HG02642 (cell line): ENCODE measurements at regions not wholly inside any gene's neighbourhood (a gene's known extent, or its start where the extent isn't known, plus 50 kb on each side); places are given as distances from the start of the nearest gene placed in this dataset.
"Not testable (repeated sequence)": the region's sequence is repeated elsewhere in the genome, so short reads cannot be mapped to it uniquely, and the experiment has no call there.

Source experiments
- ATAC-seq: cut with Tn5 transposase; IDR thresholded peaks from one replicate; pipeline ENCODE4 v1.9.1; 2021; ENCODE audit warnings: mild to moderate bottlenecking; ENCODE audit not compliant: unreplicated experiment, poor library complexity

DNA sequence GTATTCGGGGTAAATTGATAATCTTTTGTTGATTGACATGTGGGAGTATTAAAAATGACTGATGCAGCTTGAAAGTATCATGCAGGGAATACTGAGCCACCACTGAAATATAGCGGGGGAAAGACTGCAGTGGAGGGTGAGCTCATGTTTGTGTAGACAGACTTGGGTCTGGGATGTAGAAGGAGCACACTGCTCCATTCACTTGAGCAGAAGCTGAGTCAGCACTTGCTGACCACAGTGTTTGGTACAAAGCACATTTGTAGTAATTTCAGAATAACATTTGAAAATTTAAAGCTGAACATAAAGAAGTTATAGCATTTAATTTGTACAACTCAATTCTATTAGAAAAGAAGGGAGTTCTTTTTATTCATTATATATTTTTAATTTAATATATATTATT lies 304.3 kb upstream of the PRICKLE1 start:
- no peak for ATAC-seq

DNA sequence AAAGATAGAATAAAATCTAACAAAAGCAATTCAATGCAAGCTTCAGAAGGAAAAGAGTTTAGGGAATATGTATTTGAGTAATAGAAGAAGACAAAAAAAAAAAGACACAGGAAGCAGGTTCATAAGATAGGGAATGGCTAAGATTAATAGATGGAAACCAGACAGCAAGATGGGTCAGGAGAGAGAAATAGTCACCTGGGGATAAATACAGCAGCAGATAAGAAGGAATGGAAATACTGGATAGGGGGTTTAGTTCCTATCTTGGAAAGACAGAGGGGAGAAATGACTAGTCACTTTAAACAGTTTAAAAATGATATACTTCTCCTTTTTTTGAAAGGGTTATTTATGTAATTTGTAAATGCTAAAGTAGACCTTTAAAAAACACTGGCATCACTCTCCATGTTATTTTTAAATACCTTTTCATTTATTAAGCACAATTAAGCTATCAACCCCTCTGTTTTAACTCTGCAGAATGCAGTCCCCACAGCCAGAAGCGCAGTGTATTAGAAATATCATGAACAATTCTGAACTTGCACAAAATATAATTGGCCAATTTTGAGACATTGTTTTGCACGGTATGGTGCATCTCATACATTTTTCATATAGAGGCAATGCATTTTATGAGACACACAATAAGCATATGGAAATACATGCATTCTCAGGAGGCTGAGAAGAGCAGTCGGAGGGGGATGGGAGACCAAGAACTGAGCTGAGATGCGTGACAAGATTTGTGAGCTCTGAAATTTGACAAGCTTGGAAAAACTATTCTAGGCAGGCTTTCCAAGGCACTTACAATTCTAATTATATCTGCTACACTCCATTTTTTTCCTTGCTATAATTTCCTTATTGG lies 303.4 kb upstream of the PRICKLE1 start:
- ATAC-seq: no peak

DNA sequence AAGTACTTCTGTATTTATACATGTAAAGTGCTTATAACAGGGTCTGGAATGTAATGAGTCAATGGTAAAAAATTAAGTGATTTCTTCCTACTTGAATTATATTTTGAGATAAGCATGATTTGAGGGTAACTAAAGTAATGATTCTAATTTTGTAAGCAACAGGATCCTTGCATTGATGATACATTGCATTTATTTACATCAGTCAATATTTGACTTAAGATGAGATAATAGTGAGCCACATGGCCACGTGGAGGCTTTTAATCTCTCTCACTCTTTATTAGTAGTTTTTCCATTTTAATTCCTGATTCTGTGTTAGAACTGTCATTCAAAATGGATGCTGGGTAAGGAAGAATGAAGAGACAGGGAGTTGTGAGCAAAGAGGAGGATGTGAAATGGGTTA lies 298.1 kb upstream of the PRICKLE1 start:
- ATAC-seq: no peak

DNA sequence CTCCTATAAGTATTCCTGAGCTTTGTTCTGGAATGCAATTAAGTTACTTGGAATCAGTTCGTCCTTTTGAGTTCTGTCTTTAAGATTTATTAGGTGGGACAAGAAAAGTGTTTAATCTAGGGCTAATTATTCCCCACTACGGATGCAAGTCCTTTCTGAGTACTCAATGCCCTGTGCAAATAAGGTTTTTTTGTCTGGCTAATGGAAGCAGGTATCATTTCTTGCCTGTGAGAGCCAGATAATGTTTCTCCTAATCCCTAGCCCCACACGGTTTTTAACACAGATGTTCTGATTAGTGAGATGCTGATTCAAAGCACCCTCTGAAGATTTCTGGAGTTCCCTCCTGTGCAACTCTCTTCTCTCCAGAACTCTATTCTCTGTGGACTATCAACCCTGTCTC lies 296.6 kb upstream of the PRICKLE1 start:
- ATAC-seq: no peak

DNA sequence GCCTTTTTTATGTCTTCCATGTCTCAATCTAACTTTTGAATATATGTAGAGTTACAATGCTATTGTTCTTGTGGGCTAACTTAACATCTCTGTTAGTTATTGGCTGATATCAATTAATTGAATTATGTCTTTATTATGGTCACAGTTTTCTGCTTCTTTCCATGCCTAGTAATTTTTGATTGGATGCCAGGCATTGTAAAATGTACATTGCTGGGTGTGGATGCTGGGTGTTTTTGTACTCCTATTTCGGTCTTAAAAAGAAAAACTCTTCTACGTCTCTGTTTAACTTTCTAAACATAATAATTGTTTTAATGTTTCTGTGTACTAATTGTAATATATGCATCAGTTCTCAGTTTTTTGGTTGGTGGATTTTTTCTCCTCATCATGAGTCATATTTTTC lies 296.1 kb upstream of the PRICKLE1 start:
- ATAC-seq: no peak

DNA sequence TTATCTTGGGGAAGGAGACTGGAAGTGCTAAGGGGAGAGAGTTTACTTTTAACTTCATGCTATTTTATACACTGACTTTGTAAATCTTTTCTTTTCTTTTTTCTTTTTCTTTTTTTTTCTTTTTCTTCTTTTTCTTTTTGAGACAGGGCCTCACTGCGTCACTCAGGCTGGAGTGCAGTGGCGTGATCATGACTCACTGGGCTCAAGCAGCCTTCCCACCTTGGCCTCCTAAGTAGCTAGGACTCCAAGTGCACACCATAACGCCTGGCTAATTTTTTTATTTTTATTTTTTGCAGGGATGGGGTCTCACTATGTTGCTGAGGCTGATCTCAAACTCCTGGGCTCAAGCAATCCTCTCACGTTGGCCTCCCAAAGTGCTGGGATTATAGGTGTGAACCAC lies 294.6 kb upstream of the PRICKLE1 start:
- no peak for ATAC-seq

DNA sequence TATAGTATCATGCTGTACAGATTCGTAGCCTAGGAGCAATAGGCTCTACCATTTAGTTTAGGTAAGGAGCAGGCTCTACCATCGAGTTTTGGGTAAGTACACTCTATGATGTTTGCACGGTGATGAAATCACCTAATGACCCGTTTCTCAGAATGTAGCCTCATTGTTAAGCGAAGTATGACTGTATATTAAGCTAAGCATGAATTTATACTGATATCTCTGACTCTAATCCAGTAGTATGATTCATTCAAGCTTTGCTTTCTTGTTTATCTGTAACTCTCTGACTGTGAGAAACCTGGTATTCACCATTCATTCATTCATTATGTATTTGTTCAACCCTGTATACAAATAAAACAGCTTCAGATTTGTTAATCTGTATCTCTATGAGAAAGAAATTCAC lies 283.9 kb upstream of the PRICKLE1 start:
- ATAC-seq: no peak

DNA sequence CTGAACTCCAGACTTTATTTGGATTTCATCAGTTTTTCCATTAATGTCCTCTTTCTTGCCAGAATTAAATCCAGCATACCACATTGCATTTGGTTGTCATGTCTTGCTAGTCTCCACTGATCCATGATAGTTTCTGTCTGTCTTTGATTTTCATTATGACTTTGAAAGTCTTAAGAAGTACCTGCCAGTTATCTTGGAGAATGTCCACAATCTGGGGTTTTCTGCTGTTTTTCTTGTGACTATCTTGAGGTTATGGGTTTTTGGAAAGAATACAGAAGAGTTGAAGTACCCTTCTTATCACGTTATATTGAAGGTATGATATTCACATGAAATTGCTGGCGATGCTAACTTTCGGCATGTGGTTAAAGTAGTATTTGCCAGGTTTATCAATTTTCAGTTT lies 282.3 kb upstream of the PRICKLE1 start:
- ATAC-seq: no peak

DNA sequence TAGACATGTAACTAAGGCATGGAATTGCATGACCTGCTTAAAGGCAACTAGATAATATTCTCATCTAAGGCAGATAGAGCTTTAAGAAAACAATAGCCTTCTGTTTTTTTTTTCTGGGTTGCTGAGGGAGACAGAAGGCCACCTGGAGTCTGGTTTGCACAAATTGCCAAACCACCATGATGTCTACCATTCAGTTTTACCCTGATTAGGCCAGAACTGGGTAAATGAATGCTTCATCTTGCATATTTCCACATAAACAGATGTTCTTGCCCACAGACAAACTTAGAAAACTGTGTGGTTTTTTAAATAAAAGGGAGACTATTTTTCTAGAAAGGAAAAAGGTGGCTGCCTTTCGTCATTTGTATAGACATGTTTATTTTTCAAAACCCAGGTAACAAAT lies 278.7 kb upstream of the PRICKLE1 start:
- ATAC-seq: no peak

DNA sequence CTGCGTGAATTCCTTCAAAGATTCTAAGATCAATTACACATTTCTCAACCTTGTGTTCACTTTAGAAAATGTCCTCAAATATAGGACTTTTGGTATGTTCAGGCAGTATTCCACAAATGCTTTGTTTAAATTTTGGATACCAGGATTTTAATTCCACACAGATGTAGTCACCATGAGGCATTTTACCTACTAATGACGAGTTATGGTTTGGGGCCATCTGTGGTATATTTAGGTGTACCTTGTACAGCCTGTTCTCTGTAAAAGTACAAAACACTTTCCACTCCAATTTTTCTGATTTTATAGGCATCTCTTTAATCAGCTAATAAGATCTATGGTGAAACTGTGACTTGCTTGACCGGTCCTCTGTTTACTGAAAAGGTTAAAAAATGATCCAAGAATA lies 275.7 kb upstream of the PRICKLE1 start:
- ATAC-seq: no peak

DNA sequence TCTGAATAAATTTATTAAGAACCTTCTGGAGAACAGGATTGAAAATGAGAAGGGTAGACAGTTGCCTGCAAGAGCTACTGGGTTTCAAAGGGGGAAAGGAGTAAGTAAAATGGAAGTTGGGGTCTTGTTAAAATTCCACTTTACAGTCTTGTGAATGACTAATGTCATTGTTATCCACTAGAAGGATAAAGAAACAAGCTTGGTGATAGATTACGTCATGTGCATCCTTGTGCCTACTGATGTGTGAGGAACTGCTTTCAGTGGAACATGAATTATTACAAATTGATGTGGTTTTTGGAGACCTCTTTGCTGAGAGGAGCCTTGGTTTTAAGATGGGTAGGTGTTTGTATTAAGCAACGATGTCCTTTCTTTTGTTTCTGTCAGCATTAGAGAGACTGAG lies 272.5 kb upstream of the PRICKLE1 start:
- no peak for ATAC-seq

DNA sequence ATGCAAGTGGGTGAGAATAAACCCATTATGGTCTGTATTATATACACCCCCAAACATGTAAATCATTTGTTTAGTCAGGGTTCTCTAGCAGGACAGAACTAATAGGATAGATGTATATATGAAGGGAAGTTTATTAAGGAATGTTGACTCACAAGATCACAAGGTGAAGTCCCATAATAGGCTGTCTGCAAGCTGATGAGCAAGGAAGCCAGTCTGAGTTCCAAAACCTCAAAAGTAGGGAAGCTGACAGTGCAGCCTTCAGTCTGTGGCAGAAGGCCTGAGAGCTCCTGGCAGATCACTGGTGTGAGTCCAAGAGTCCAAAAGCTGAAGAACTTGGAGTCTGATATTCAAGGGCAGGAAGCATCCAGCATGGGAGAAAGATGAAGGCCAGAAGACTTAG lies 270.8 kb upstream of the PRICKLE1 start:
- not testable (repeated sequence) for ATAC-seq

DNA sequence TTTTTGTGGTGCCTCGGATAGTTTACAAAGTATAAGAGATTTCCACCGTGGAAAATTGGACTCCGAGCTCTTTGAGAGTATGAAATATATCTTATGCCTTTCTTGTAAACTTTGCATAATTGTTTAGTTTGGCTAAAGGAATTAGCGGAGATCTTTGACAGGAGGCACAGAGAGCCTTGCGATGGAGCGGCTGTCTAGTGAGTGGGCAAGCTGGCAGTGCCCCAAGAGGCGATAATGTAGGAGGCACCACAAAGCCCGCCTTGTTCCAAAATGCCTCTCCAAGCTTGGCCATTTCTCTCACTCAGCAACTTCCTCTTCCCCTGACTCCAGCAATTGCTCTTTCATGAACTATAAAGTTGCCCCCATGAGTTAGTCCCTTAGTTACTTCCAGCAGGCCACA lies 270.1 kb upstream of the PRICKLE1 start:
- no peak for ATAC-seq

DNA sequence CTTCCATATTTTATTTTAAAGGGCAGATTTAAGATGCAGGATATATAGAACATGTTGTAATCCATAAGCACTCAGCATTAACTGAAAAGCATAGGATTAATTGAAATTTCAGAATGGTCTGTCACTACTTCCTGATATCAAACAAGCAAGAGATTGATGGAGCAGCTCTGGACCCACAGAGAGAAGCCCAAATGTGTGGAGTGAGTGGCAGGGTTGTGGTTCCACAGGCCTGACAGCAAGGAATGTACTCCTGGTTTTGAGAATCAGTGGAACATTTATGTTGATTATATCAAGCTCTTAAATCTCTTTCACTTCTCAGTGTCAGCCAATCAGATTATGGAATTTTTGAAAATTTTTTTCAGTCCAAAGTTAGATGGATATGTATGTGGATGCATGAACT lies 267.6 kb upstream of the PRICKLE1 start:
- no peak for ATAC-seq

DNA sequence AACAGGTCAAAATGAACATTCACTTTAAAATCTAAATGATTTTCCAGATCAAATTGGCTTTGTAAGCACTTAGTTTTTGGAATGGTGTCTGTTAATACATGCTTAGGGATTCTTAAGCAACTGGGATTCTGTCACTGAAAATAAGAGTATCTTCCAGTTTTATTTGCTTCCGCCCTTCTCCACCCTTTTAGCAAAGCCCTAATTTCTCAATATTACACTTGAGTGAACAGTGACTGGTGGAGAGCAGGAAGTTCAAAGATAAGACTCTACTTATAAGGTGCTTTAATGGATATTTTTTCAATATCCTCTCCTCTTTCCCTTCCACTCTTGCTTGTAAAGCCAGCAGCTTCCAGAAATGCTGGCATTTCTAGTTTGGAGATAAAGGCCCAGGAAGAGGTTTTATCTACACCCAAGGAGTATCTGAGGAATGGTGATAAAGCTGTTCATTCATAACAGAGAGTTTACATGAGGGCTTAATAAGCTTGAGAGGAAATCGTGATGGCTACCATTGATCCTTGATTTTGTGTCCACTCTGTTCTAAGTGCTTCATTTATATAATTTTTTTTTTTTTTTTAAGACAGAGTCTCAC lies 265.9 kb upstream of the PRICKLE1 start:
- no peak for ATAC-seq

DNA sequence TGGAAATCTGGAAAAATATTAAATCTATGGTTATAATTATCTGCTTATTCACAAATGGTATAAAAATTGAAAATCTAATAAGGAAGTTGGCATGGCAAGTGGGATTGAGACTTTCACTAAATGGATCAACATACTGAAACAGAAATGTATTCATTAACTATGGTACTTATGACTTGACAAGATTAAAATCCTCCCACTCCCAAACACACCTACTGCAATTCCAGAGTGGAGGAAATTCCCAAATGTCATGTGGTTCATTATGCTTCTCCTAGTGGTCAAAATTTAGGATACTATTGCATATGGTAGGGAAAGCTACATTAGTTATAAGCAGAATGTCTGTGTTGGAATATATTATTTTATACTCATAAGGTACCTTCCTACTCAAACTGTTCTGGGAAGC lies 265.3 kb upstream of the PRICKLE1 start:
- ATAC-seq: no peak

DNA sequence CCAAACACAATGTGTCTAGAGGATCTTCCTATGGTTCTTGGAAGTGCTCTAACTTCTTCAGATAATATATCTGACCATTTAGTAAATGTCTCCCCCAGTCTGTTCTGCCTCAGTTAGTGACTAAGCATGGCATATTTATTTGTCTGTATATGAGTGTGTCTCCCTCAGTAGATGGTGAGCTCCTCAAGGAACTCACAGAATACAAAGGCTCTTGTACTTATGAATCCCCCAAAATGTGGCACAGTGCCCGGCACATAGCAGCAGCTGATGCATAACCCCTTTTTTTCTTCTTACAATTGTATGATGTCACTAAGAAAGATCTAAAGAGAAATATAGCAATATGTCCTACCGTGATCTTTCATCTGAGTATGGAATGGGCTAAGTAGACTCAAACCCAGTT lies 264.7 kb upstream of the PRICKLE1 start:
- no peak for ATAC-seq

DNA sequence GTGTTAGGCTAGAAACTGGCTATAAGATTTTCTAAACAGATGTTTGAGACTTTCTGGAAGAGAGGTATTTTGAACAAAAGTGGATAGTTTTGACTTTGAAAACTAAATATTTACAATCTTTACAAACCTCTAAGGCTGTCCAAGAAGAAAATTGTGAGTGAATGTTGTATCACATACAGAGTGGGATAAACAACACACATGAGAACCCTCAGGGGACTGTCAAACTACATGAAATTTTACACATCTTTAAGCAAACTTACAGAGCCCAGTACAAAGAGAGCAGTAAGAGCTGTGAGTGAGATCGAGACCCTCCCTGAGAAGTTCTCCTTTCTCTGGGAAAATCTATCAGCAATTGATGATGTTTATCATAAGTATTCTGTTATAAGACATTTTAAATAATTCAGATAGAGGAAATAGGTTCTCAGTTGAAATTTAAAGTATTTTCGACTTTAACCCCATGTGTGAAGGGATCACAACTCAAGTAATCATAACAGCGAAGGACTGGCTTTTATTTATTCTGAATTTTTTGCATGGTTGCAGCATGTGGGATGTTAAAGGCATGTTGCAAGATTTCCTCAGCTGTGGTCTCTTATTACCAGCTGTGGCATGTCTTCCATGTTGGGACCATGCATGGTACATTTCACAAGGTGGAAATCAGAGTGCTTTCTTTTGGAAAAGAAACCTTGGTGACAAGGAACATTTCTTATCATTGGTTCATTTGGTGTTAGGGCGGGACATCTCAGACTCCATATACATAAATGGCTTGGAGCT lies 264.0 kb upstream of the PRICKLE1 start:
- ATAC-seq: no peak

DNA sequence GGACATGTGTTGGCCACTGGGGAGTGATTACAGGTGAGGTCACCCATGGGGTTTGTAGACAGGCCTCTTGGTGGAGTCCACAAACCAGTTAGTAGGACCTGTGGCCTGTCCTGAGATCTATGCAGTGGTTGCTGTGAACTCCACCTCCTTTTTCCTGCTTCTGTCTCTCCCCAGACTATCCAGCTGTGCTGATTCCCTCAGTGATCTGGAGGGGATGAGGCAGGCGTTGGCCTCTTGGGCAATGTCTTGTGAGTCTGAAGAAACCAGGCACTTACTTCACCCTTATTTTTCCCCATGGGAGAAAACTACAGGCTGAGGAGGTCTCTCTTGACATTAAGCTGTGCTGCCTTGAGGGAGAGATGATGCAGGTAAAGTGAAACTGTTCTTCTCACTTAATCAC lies 257.2 kb upstream of the PRICKLE1 start:
- ATAC-seq: no peak

DNA sequence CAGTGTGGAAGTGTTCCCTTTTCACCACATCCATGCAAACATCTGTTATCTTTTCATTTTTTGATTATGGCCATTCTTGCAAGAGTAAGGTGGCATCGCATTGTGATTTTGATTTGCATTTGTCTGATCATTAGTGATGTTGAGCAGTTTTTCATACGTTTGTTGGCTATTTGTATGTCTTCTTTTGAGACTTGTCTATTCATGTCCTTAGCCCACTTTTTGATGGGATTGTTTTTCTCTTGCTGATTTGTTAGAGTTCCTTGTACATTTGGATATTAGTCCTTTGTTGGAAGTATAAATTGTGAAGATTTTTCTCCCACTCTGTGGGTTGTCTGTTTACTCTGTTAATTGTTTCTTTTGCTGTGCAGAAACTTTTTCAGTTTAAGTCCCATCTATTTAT lies 244.5 kb upstream of the PRICKLE1 start:
- ATAC-seq: no peak

DNA sequence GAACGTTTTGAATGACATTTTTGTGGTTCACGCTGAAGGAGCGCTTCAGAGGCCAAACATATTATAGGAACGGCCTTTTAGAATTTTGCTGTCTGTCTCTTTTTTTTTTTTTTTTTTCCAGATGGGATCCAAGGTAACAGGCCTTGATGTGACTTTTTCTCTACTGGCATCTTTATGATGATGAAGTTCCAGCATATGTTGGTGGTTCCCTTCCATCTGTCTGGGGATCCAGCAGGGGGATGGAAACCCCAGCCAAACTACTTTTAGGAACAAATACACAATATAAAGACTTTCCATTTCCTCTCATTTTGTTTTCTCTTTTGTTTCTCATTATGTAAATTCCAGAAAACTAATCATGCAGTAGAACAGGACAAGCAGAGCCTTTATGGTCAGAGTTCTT lies 239.3 kb upstream of the PRICKLE1 start:
- ATAC-seq: no peak
